HepG2 (cell line): ENCODE measurements at regions not wholly inside any gene's neighbourhood (a gene's known extent, or its start where the extent isn't known, plus 50 kb on each side); places are given as distances from the start of the nearest gene placed in this dataset.

Experiments used
- ATAC-seq: fragments of 200-7000 bp; cut with Tn5 transposase; 3 replicates; pipeline ENCODE4 v1.9.1; 2020; ENCODE audit warnings: mild to moderate bottlenecking, moderate library complexity
- BruUV-seq: library from RNA; stranded (reverse); fragments of 400-500 nt; replicated peaks from 2 replicates; lab custom pipeline; 2021; lab: Mats Ljungman, UMichigan
- CTCF ChIA-PET: fragments of 300-600 bp; formaldehyde crosslinking; extraction: SDS; loops from one replicate; lab custom pipeline; 2021; ENCODE audit warnings: low total read pairs, inconsistent platforms, low intra/inter-chr PET ratio; lab: Yijun Ruan, JAX
- POLR2A ChIA-PET: fragments of 350-600 bp; sonication (Branson Sonifier 250); formaldehyde crosslinking; loops from one replicate; lab custom pipeline; 2020; ENCODE audit warnings: antibody characterized with exemption, inconsistent platforms; lab: Yijun Ruan, JAX
- DNase-seq: peaks from one replicate; pipeline ENCODE4 v3.0.0-alpha.2; 2015; ENCODE audit warnings: low spot score
- FAIRE-seq: peaks from 3 replicates; lab custom pipeline; 2011; peaks lifted over from hg19 to GRCh38; lab: Jason Lieb, UNC
- H2AFZ ChIP-seq: one replicate; pipeline ENCODE4 v1.6.1; 2011; ENCODE audit warnings: low read length, inconsistent platforms
- H3K27ac ChIP-seq: fragments of 300-600 bp; 3 replicates; pipeline ENCODE4 v1.8.0; 2011; ENCODE audit warnings: mixed run types, mild to moderate bottlenecking, mixed read lengths, low read length, inconsistent platforms; ENCODE audit not compliant: insufficient read depth; ENCODE audit errors: extremely low read length
- H3K27me3 ChIP-seq, 2 experiments: fragments of 200-600 bp in 1 of 2; 2 replicates in 1 of 2; 3 replicates in 1 of 2; pipeline versions ENCODE4 v1.6.0 to v1.8.0; 2011; ENCODE audit warnings: low read length in 2 of 2, mild to moderate bottlenecking in 2 of 2, moderate library complexity in 2 of 2, inconsistent platforms in 1 of 2; ENCODE audit not compliant: insufficient read depth in 2 of 2, control insufficient read depth in 1 of 2
- H3K36me3 ChIP-seq, 2 experiments: fragments of 200-600 bp in 1 of 2; replicated peaks in 1 of 2; 2 replicates in 1 of 2; 3 replicates in 1 of 2; pipeline versions ENCODE4 v1.5.1 to v1.8.0; 2011; ENCODE audit warnings: low read length in 2 of 2, inconsistent platforms in 1 of 2; ENCODE audit not compliant: insufficient read depth in 2 of 2, control insufficient read depth in 1 of 2
- H3K4me1 ChIP-seq: 2 replicates; pipeline ENCODE4 v1.5.1; 2012; ENCODE audit warnings: low read length, inconsistent platforms; ENCODE audit not compliant: insufficient read depth
- H3K4me2 ChIP-seq: 2 replicates; pipeline ENCODE4 v1.6.0; 2011; ENCODE audit warnings: low read depth, low read length, inconsistent platforms
- H3K4me3 ChIP-seq, 3 experiments: fragments of 200-600 bp in 1 of 3; sonication (generic), shearing (Covaris generic) in 1 of 3; replicated peaks in 1 of 3; 2 replicates each; pipeline ENCODE4 v1.5.1; 2011 to 2016; ENCODE audit warnings: low read length in 3 of 3, inconsistent platforms in 2 of 3, low read depth in 2 of 3, mild to moderate bottlenecking in 2 of 3, control low read depth in 1 of 3, mixed read lengths in 1 of 3; ENCODE audit not compliant: insufficient read depth in 1 of 3
- H3K79me2 ChIP-seq: one replicate; pipeline ENCODE4 v1.6.1; 2011; ENCODE audit warnings: low read length, inconsistent platforms; ENCODE audit not compliant: insufficient read depth
- H3K9ac ChIP-seq: 2 replicates; pipeline ENCODE4 v1.6.0; 2011; ENCODE audit warnings: mild to moderate bottlenecking, low read depth, low read length, inconsistent platforms; ENCODE audit not compliant: insufficient read depth
- H3K9me3 ChIP-seq: 2 replicates; pipeline ENCODE4 v1.5.1; 2012; ENCODE audit warnings: mild to moderate bottlenecking, low read length
- H4K20me1 ChIP-seq: 2 replicates; pipeline ENCODE4 v1.6.0; 2011; ENCODE audit warnings: inconsistent platforms, mild to moderate bottlenecking, low read length, moderate library complexity; ENCODE audit not compliant: insufficient read depth
- FLYWCH1 ChIP-seq: sonication (generic); formaldehyde crosslinking; IDR thresholded peaks from 2 replicates; pipeline ENCODE4 v1.8.1; 2023; ENCODE audit warnings: mild to moderate bottlenecking, missing genetic modification reagents
- FOXK2 ChIP-seq: fragments of 450-650 bp; IDR thresholded peaks from 2 replicates; pipeline ENCODE4 v1.6.1; 2016
- HOMEZ ChIP-seq: IDR thresholded peaks from 2 replicates; pipeline ENCODE4 v1.6.1; 2016; ENCODE audit warnings: low read depth
- KDM1A ChIP-seq: IDR thresholded peaks from 2 replicates; pipeline ENCODE4 v1.6.1; 2016; ENCODE audit warnings: missing compliant biosample characterization
- MAF1 ChIP-seq: sonication (generic); formaldehyde crosslinking; IDR thresholded peaks from 2 replicates; pipeline ENCODE4 v1.5.0; 2020; ENCODE audit warnings: missing genetic modification reagents, borderline replicate concordance
- MBD4 ChIP-seq: IDR thresholded peaks from 2 replicates; pipeline ENCODE4 v1.6.1; 2012; ENCODE audit warnings: low read length, inconsistent platforms, borderline replicate concordance
- MXD4 ChIP-seq: IDR thresholded peaks from 2 replicates; pipeline ENCODE4 v1.6.1; 2016; ENCODE audit warnings: mild to moderate bottlenecking, missing biosample characterization, missing genetic modification reagents
- PAX8 ChIP-seq: sonication (generic); formaldehyde crosslinking; IDR thresholded peaks from 2 replicates; pipeline ENCODE4 v1.8.0; 2022; ENCODE audit warnings: mild to moderate bottlenecking, missing genetic modification reagents, borderline replicate concordance
- RELA ChIP-seq: sonication (generic); formaldehyde crosslinking; IDR thresholded peaks from 2 replicates; pipeline ENCODE4 v1.4.0; 2020; ENCODE audit warnings: missing genetic modification reagents
- STAT5B ChIP-seq: sonication (generic); formaldehyde crosslinking; IDR thresholded peaks from 2 replicates; pipeline ENCODE4 v1.4.0; 2020; ENCODE audit warnings: missing genetic modification reagents
- ZC3H4 ChIP-seq: sonication (generic); formaldehyde crosslinking; IDR thresholded peaks from 2 replicates; pipeline ENCODE4 v1.4.0; 2020; ENCODE audit warnings: missing genetic modification reagents, borderline replicate concordance
- ZIK1 ChIP-seq: sonication (generic); formaldehyde crosslinking; IDR thresholded peaks from 2 replicates; pipeline ENCODE4 v1.5.0; 2020; ENCODE audit warnings: mild to moderate bottlenecking, low read depth, missing genetic modification reagents, borderline replicate concordance
- ZNF460 ChIP-seq: sonication (generic); formaldehyde crosslinking; IDR thresholded peaks from 2 replicates; pipeline ENCODE4 v1.5.1; 2020; ENCODE audit warnings: missing genetic modification reagents, mild to moderate bottlenecking, borderline replicate concordance
- ZNF644 ChIP-seq: IDR thresholded peaks from 2 replicates; pipeline ENCODE4 v1.6.1; 2016; ENCODE audit warnings: low read depth
- ZNF790 ChIP-seq: sonication (generic); formaldehyde crosslinking; IDR thresholded peaks from 2 replicates; pipeline ENCODE4 v1.8.0; 2022; ENCODE audit warnings: missing genetic modification reagents, mild to moderate bottlenecking, borderline replicate concordance
- ZSCAN22 ChIP-seq: sonication (generic); formaldehyde crosslinking; IDR thresholded peaks from 2 replicates; pipeline ENCODE4 v1.4.0; 2020; ENCODE audit warnings: mild to moderate bottlenecking, missing genetic modification reagents
- ZSCAN29 ChIP-seq: sonication (generic); formaldehyde crosslinking; conservative IDR thresholded peaks from 2 replicates; pipeline ENCODE4 v1.4.0; 2020; ENCODE audit warnings: mild to moderate bottlenecking, missing genetic modification reagents
- WGBS: methylation state at CpG from one replicate; pipeline ENCODE4 v1.1.6; 2017; ENCODE audit warnings: low lambda C conversion rate; 5-methylcytosine and 5-hydroxymethylcytosine counted together
- in situ Hi-C: cut with HindIII; loops from 2 replicates; pipeline ENCODE4 v1.10.0; 2017; ENCODE audit warnings: low pct_unique_long_range_greater_than_20kb; ENCODE audit not compliant: extremely low pct_ligation_motif_present
- intact Hi-C: fragments of 100-400 bp; cut with micrococcal nuclease; formaldehyde crosslinking; loops from one replicate; pipeline ENCODE4 v1.10.0; 2022; ENCODE audit not compliant: unreplicated experiment
- TF ChIP-seq, protein P1 (sequence below): sonication (generic); formaldehyde crosslinking; IDR thresholded peaks from 2 replicates; pipeline ENCODE4 v1.9.0; 2021; ENCODE audit warnings: missing genetic modification reagents, mild to moderate bottlenecking, borderline replicate concordance
- TF ChIP-seq, protein P2 (sequence below): sonication (generic); formaldehyde crosslinking; IDR thresholded peaks from 2 replicates; pipeline ENCODE4 v1.9.0; 2021; ENCODE audit warnings: missing genetic modification reagents, borderline replicate concordance

GRCh38 chr2:38131676-38132075, 55.7 kb upstream of the CYP1B1 start:
- Histone ChIP-seq H4K20me1 (no peaks in the 10 kb centered on the region), H3K27ac (no peak overlapping the region), H3K79me2 (no peaks in the 10 kb centered on the region), H2AFZ (no peak overlapping the region), H3K36me3 (no peaks in the 10 kb centered on the region), H3K27me3 (no peaks in the 10 kb centered on the region), H3K4me1 (no peaks in the 10 kb centered on the region), H3K9me3 (peaks cover 22% of the 10 kb centered on the region), H3K9ac (no peak overlapping the region)
- 24% methylated on average over 2 of the region's 2 CpGs for WGBS
- BruUV-seq, result no TSS peak
- FAIRE-seq (no peak), ATAC-seq (no peak)
- intact Hi-C loops, result no loop called here
- POLR2A ChIA-PET, result no interaction called here
- CTCF ChIA-PET, result no interaction called here
- TF ChIP-seq, protein P1, sequence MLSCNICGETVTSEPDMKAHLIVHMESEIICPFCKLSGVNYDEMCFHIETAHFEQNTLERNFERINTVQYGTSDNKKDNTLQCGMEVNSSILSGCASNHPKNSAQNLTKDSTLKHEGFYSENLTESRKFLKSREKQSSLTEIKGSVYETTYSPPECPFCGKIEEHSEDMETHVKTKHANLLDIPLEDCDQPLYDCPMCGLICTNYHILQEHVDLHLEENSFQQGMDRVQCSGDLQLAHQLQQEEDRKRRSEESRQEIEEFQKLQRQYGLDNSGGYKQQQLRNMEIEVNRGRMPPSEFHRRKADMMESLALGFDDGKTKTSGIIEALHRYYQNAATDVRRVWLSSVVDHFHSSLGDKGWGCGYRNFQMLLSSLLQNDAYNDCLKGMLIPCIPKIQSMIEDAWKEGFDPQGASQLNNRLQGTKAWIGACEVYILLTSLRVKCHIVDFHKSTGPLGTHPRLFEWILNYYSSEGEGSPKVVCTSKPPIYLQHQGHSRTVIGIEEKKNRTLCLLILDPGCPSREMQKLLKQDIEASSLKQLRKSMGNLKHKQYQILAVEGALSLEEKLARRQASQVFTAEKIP, result no peak
- TF ChIP-seq HOMEZ (CRISPR knock-in tag) (no peak), FOXK2 (no peak), STAT5B (no peak), MBD4 (no peak), ZNF790 (no peak), ZSCAN22 (CRISPR knock-in tag) (no peak), ZSCAN29 (CRISPR knock-in tag) (no peak), ZNF644 (CRISPR knock-in tag) (no peak), PAX8 (no peak), ZC3H4 (CRISPR knock-in tag) (no peak), MXD4 (CRISPR knock-in tag) (no peak), MAF1 (no peak), ZIK1 (no peak), RELA (CRISPR knock-in tag) (no peak), ZNF460 (CRISPR knock-in tag) (no peak), KDM1A (CRISPR knock-in tag) (no peak), FLYWCH1 (CRISPR knock-in tag) (no peak)
- TF ChIP-seq, protein P2, sequence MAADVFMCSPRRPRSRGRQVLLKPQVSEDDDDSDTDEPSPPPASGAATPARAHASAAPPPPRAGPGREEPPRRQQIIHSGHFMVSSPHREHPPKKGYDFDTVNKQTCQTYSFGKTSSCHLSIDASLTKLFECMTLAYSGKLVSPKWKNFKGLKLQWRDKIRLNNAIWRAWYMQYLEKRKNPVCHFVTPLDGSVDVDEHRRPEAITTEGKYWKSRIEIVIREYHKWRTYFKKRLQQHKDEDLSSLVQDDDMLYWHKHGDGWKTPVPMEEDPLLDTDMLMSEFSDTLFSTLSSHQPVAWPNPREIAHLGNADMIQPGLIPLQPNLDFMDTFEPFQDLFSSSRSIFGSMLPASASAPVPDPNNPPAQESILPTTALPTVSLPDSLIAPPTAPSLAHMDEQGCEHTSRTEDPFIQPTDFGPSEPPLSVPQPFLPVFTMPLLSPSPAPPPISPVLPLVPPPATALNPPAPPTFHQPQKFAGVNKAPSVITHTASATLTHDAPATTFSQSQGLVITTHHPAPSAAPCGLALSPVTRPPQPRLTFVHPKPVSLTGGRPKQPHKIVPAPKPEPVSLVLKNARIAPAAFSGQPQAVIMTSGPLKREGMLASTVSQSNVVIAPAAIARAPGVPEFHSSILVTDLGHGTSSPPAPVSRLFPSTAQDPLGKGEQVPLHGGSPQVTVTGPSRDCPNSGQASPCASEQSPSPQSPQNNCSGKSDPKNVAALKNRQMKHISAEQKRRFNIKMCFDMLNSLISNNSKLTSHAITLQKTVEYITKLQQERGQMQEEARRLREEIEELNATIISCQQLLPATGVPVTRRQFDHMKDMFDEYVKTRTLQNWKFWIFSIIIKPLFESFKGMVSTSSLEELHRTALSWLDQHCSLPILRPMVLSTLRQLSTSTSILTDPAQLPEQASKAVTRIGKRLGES (CRISPR knock-in tag), result no peak
- TF ChIP-seq, all 625 proteins: peak for 0
- Histone ChIP-seq H3K4me3 (no peak overlapping the region), H3K4me2 (no peak overlapping the region)
- in situ Hi-C loops, result no loop called here
- no peak for DNase-seq
